Esophagus muscularis mucosa (tissue), 4 donors: ENCODE measurements at regions not wholly inside any gene's neighbourhood (a gene's known extent, or its start where the extent isn't known, plus 50 kb on each side); places are given as distances from the start of the nearest gene placed in this dataset.

Source experiments
- DNase-seq: peaks from one replicate; pipeline ENCODE4 v3.0.0-alpha.2; 2017; ENCODE audit errors: extremely low spot score
- H3K27ac ChIP-seq, 4 donors: fragments of 200-600 bp; sonication (generic); replicated peaks in 1 of 4; 1 replicate in 3 of 4; 2 replicates in 1 of 4; pipeline ENCODE4 v1.5.1; 2016 to 2019; ENCODE audit warnings: mild to moderate bottlenecking in 1 of 4
- H3K27me3 ChIP-seq, 4 donors: fragments of 200-600 bp; sonication (generic); one replicate each; pipeline versions ENCODE4 v1.5.1 to v1.6.0; 2016 to 2019
- H3K36me3 ChIP-seq, 4 donors: fragments of 200-600 bp; sonication (generic); one replicate each; pipeline ENCODE4 v1.5.1; 2016 to 2019
- H3K4me1 ChIP-seq, 4 donors: fragments of 200-600 bp; sonication (generic); one replicate each; pipeline ENCODE4 v1.5.1; 2016 to 2019
- H3K4me3 ChIP-seq, 4 donors: fragments of 200-600 bp; sonication (generic); 1 replicate in 2 of 4; 2 replicates in 2 of 4; pipeline ENCODE4 v1.5.1; 2016 to 2019; ENCODE audit warnings: mild to moderate bottlenecking in 4 of 4, moderate library complexity in 1 of 4
- H3K9me3 ChIP-seq, 4 donors: fragments of 200-600 bp; sonication (generic); 1 replicate in 3 of 4; 2 replicates in 1 of 4; pipeline ENCODE4 v1.5.1; 2016 to 2019
- CTCF ChIP-seq, 3 experiments: fragments of 200-600 bp in 2 of 3; fragments of 450-650 bp in 1 of 3; sonication (generic) in 2 of 3; IDR thresholded peaks; one replicate each; pipeline ENCODE4 v1.5.1; 2017 to 2019; ENCODE audit warnings: antibody characterized with exemption in 3 of 3, mild to moderate bottlenecking in 2 of 3, moderate library complexity in 1 of 3
- EP300 ChIP-seq: sonication (generic); formaldehyde crosslinking; IDR thresholded peaks from one replicate; pipeline ENCODE4 v1.6.1; 2017; ENCODE audit warnings: antibody characterized with exemption
- POLR2A ChIP-seq: fragments of 450-650 bp; IDR thresholded peaks from one replicate; pipeline ENCODE4 v1.6.1; 2017; ENCODE audit warnings: antibody characterized with exemption, moderate library complexity, mild to moderate bottlenecking, low read depth
- POLR2AphosphoS5 ChIP-seq, 2 donors: sonication (generic); formaldehyde crosslinking; IDR thresholded peaks; one replicate each; pipeline ENCODE4 v1.6.1; 2017; ENCODE audit warnings: antibody characterized with exemption in 2 of 2
- WGBS: methylation state at CpG from one replicate; pipeline ENCODE4 v1.1.5; 2018; 5-methylcytosine and 5-hydroxymethylcytosine counted together
- intact Hi-C: fragments of 100-400 bp; cut with DNase I; formaldehyde crosslinking; loops from one replicate; pipeline ENCODE4 v1.15.1; 2023

- no peaks in the 10 kb centered on the region for H3K9me3 ChIP-seq
- WGBS, result 97% methylated on average over 2 of the region's 2 CpGs
- no peaks in the 10 kb centered on the region for H3K4me1 ChIP-seq
- no peak overlapping the region for H3K4me3 ChIP-seq
- no peak overlapping the region for H3K27ac ChIP-seq
- intact Hi-C loops, result no loop called here
- TF ChIP-seq EP300 (no peak), CTCF (IDR thresholded peaks at IDR 0.05) (no peak), POLR2AphosphoS5 (IDR thresholded peaks at IDR 0.05) (no peak), POLR2A (no peak)
- no peak for DNase-seq
- no peaks in the 10 kb centered on the region for H3K27me3 ChIP-seq
- no peaks in the 10 kb centered on the region for H3K36me3 ChIP-seq
Observed at GRCh38 chr12:78797196-78797931, 67.2 kb upstream of the SYT1 start.

- WGBS, result 91% methylated on average over 1 of the region's 1 CpG
- Histone ChIP-seq H3K27me3 (no peaks in the 10 kb centered on the region), H3K36me3 (no peaks in the 10 kb centered on the region), H3K27ac (no peak overlapping the region), H3K4me3 (no peak overlapping the region), H3K9me3 (no peaks in the 10 kb centered on the region), H3K4me1 (no peaks in the 10 kb centered on the region)
- DNase-seq, result no peak
- TF ChIP-seq POLR2A, result no peak
- TF ChIP-seq CTCF (IDR thresholded peaks at IDR 0.05), result no peak
- no peak for TF ChIP-seq POLR2AphosphoS5 (IDR thresholded peaks at IDR 0.05)
- no peak for TF ChIP-seq EP300
- intact Hi-C loops, result no loop called here
Observed at GRCh38 chr12:78799649-78800048, 64.9 kb upstream of the SYT1 start.

GRCh38 chr12:78802593-78802992 is 62.0 kb upstream of the SYT1 start:
- Histone ChIP-seq H3K27ac (no peak overlapping the region), H3K4me1 (no peaks in the 10 kb centered on the region), H3K4me3 (no peak overlapping the region), H3K27me3 (no peaks in the 10 kb centered on the region), H3K9me3 (no peaks in the 10 kb centered on the region), H3K36me3 (no peaks in the 10 kb centered on the region)
- intact Hi-C loops, result no loop called here
- no peak for DNase-seq
- TF ChIP-seq POLR2AphosphoS5 (IDR thresholded peaks at IDR 0.05), result no peak
- TF ChIP-seq EP300, result no peak
- WGBS, result 60% methylated on average over 3 of the region's 3 CpGs

- H3K27ac ChIP-seq, result no peak overlapping the region
- WGBS, result 93% methylated on average over 39 of the region's 39 CpGs
- H3K4me1 ChIP-seq, result no peaks in the 10 kb centered on the region
- no peak overlapping the region for H3K4me3 ChIP-seq
- TF ChIP-seq EP300 (no peak), POLR2AphosphoS5 (IDR thresholded peaks at IDR 0.05) (no peak), POLR2A (no peak), CTCF (IDR thresholded peaks at IDR 0.05) (no peak)
- intact Hi-C loops, result no loop called here
- no peaks in the 10 kb centered on the region for H3K9me3 ChIP-seq
- DNase-seq, result no peak
- no peaks in the 10 kb centered on the region for H3K27me3 ChIP-seq
- H3K36me3 ChIP-seq, result no peaks in the 10 kb centered on the region
Observed at GRCh38 chr12:78804262-78804661, 60.3 kb upstream of the SYT1 start.
